ENCODE measurements at regions not wholly inside any gene's neighbourhood (a gene's known extent, or its start where the extent isn't known, plus 50 kb on each side); places are given as distances from the start of the nearest gene placed in this dataset.

GRCh38 chr7:110017405-110017804 is 1073.5 kb upstream of the LRRN3 start:
- TF ChIP-seq POLR2A (IDR thresholded peaks at IDR 0.05) = no peak
- TF ChIP-seq, protein P1, sequence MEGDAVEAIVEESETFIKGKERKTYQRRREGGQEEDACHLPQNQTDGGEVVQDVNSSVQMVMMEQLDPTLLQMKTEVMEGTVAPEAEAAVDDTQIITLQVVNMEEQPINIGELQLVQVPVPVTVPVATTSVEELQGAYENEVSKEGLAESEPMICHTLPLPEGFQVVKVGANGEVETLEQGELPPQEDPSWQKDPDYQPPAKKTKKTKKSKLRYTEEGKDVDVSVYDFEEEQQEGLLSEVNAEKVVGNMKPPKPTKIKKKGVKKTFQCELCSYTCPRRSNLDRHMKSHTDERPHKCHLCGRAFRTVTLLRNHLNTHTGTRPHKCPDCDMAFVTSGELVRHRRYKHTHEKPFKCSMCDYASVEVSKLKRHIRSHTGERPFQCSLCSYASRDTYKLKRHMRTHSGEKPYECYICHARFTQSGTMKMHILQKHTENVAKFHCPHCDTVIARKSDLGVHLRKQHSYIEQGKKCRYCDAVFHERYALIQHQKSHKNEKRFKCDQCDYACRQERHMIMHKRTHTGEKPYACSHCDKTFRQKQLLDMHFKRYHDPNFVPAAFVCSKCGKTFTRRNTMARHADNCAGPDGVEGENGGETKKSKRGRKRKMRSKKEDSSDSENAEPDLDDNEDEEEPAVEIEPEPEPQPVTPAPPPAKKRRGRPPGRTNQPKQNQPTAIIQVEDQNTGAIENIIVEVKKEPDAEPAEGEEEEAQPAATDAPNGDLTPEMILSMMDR (IDR thresholded peaks at IDR 0.05) = no peak

Measured in uterus (tissue), 2 donors.